Tibial nerve (tissue), 4 donors: ENCODE measurements at regions not wholly inside any gene's neighbourhood (a gene's known extent, or its start where the extent isn't known, plus 50 kb on each side); places are given as distances from the start of the nearest gene placed in this dataset.

Experiments
- EP300 ChIP-seq, 2 donors: sonication (generic); formaldehyde crosslinking; IDR thresholded peaks; one replicate each; pipeline ENCODE4 v1.6.1; 2017; ENCODE audit warnings: antibody characterized with exemption in 2 of 2, mild to moderate bottlenecking in 1 of 2
- TF ChIP-seq, protein P1 (sequence below), 5 experiments: fragments of 200-600 bp in 3 of 5; fragments of 450-650 bp in 2 of 5; sonication (generic) in 3 of 5; IDR thresholded peaks; one replicate each; pipeline ENCODE4 v1.5.1; 2016 to 2019; ENCODE audit warnings: antibody characterized with exemption in 5 of 5, mild to moderate bottlenecking in 3 of 5, moderate library complexity in 2 of 5

DNA sequence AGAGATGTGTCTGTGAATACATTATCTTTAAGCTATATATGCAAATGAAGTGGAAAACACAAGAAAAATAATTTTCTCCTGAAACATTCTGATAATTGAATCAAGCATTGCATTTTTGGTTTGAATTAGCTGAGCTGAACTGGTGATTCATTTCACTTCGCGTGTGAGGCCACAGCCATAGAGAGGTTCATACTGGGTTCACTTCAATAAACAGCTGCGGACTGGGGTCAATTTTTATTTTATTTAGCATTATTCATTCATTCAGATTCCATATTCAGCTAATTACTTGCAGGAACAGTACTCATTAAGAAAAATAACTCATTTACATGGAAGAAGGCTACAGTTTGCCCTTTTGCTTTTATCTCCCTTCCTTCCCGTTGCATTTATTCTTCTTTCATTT is 195.2 kb upstream of the LRIG3 start:
- TF ChIP-seq, protein P1, sequence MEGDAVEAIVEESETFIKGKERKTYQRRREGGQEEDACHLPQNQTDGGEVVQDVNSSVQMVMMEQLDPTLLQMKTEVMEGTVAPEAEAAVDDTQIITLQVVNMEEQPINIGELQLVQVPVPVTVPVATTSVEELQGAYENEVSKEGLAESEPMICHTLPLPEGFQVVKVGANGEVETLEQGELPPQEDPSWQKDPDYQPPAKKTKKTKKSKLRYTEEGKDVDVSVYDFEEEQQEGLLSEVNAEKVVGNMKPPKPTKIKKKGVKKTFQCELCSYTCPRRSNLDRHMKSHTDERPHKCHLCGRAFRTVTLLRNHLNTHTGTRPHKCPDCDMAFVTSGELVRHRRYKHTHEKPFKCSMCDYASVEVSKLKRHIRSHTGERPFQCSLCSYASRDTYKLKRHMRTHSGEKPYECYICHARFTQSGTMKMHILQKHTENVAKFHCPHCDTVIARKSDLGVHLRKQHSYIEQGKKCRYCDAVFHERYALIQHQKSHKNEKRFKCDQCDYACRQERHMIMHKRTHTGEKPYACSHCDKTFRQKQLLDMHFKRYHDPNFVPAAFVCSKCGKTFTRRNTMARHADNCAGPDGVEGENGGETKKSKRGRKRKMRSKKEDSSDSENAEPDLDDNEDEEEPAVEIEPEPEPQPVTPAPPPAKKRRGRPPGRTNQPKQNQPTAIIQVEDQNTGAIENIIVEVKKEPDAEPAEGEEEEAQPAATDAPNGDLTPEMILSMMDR (IDR thresholded peaks at IDR 0.05): no peak
- no peak for TF ChIP-seq EP300 (IDR thresholded peaks at IDR 0.05)
